A673 (cell line): ENCODE measurements at regions not wholly inside any gene's neighbourhood (a gene's known extent, or its start where the extent isn't known, plus 50 kb on each side); places are given as distances from the start of the nearest gene placed in this dataset.

Source experiments
- BruUV-seq: library from RNA; stranded (reverse); fragments of 400-500 nt; replicated peaks from 2 replicates; lab custom pipeline; 2021; lab: Mats Ljungman, UMichigan
- CTCF ChIA-PET: fragments of 300-600 bp; sonication (Branson Sonifier 250); formaldehyde crosslinking; loops from one replicate; lab custom pipeline; 2022; ENCODE audit warnings: antibody characterized with exemption; lab: Charles Lee
- POLR2A ChIA-PET: fragments of 300-600 bp; sonication (Branson Sonifier 250); formaldehyde crosslinking; loops from one replicate; lab custom pipeline; 2022; ENCODE audit warnings: antibody characterized with exemption; ENCODE audit not compliant: low non-redundant PET; lab: Charles Lee
- DNase-seq: peaks from one replicate; pipeline ENCODE4 v3.0.0-alpha.2; 2015; ENCODE audit warnings: low spot score
- H3K27ac ChIP-seq: fragments of 200-600 bp; sonication (generic); 2 replicates; pipeline ENCODE4 v1.5.1; 2016; ENCODE audit warnings: mixed run types, low read depth, mild to moderate bottlenecking, mixed read lengths, antibody characterized with exemption, low read length; ENCODE audit not compliant: poor library complexity, severe bottlenecking
- H3K27me3 ChIP-seq: fragments of 200-600 bp; sonication (generic); replicated peaks from 2 replicates; pipeline ENCODE4 v1.6.1; 2017; ENCODE audit warnings: mixed run types, low read depth, mild to moderate bottlenecking, mixed read lengths, antibody characterized with exemption, low read length; ENCODE audit not compliant: insufficient read depth, poor library complexity
- H3K36me3 ChIP-seq: fragments of 200-600 bp; sonication (generic); 2 replicates; pipeline ENCODE4 v1.6.1; 2016; ENCODE audit warnings: mixed run types, mild to moderate bottlenecking, mixed read lengths, antibody characterized with exemption, low read length; ENCODE audit not compliant: insufficient read depth, poor library complexity, severe bottlenecking
- H3K4me1 ChIP-seq: fragments of 200-600 bp; sonication (generic); 2 replicates; pipeline ENCODE4 v1.6.1; 2017; ENCODE audit warnings: mixed run types, mild to moderate bottlenecking, mixed read lengths, antibody characterized with exemption, low read length; ENCODE audit not compliant: insufficient read depth, poor library complexity, severe bottlenecking
- H3K4me3 ChIP-seq: fragments of 200-600 bp; sonication (generic); 2 replicates; pipeline ENCODE4 v1.5.1; 2016; ENCODE audit warnings: low read depth, mixed run types, mild to moderate bottlenecking, mixed read lengths, low read length; ENCODE audit not compliant: poor library complexity, severe bottlenecking
- H3K9me3 ChIP-seq: fragments of 200-600 bp; sonication (generic); 2 replicates; pipeline ENCODE4 v1.6.1; 2016; ENCODE audit warnings: mixed run types, low read depth, mild to moderate bottlenecking, mixed read lengths, antibody characterized with exemption, low read length; ENCODE audit not compliant: poor library complexity, severe bottlenecking
- CTCF ChIP-seq: fragments of 300-800, 200-600 bp; sonication (generic); conservative IDR thresholded peaks from 2 replicates; pipeline ENCODE4 v1.5.1; 2017; ENCODE audit warnings: low read depth, mild to moderate bottlenecking, antibody characterized with exemption, low read length, moderate library complexity, mixed read lengths
- EZH2 ChIP-seq: fragments of 200-600 bp; sonication (generic); IDR thresholded peaks from 2 replicates; pipeline ENCODE4 v1.6.1; 2017; ENCODE audit warnings: borderline replicate concordance, low read depth, mild to moderate bottlenecking, mixed read lengths, antibody characterized with exemption, low read length; ENCODE audit not compliant: poor library complexity, severe bottlenecking
- intact Hi-C: fragments of 100-400 bp; cut with micrococcal nuclease; formaldehyde crosslinking; loops from one replicate; pipeline ENCODE4 v1.10.0; 2022; ENCODE audit not compliant: unreplicated experiment

- no peak for TF ChIP-seq EZH2
- TF ChIP-seq CTCF, result no peak
- H3K4me3 ChIP-seq, result no peak overlapping the region
- H3K9me3 ChIP-seq, result no peaks in the 10 kb centered on the region
- no peak overlapping the region for H3K27ac ChIP-seq
- BruUV-seq, result no TSS peak
- DNase-seq, result no peak
- ChIA-PET POLR2A (no interaction called here), CTCF (no interaction called here)
- H3K27me3 ChIP-seq, result no peaks in the 10 kb centered on the region
- H3K36me3 ChIP-seq, result no peaks in the 10 kb centered on the region
- intact Hi-C loops, result no loop called here
- H3K4me1 ChIP-seq, result no peaks in the 10 kb centered on the region
Observed at GRCh38 chr6:121835662-121836061, 400.2 kb downstream of the GJA1 start.

GRCh38 chr6:121837545-121838229 lies 402.2 kb downstream of the GJA1 start:
- no peaks in the 10 kb centered on the region for H3K36me3 ChIP-seq
- BruUV-seq, result no TSS peak
- TF ChIP-seq CTCF, result no peak
- ChIA-PET CTCF (no interaction called here), POLR2A (interaction anchor here (0.6 kb wide), 1 partner anchor 119 kb away, joined by 3 read pairs; no protein-coding TSS in a partner anchor)
- H3K4me3 ChIP-seq, result no peak overlapping the region
- no peaks in the 10 kb centered on the region for H3K27me3 ChIP-seq
- DNase-seq, result no peak
- intact Hi-C loops, result no loop called here
- no peaks in the 10 kb centered on the region for H3K4me1 ChIP-seq
- H3K27ac ChIP-seq, result no peak overlapping the region
- no peaks in the 10 kb centered on the region for H3K9me3 ChIP-seq

- Histone ChIP-seq H3K27me3 (no peaks in the 10 kb centered on the region), H3K4me1 (no peaks in the 10 kb centered on the region), H3K36me3 (no peaks in the 10 kb centered on the region), H3K4me3 (no peak overlapping the region), H3K27ac (no peak overlapping the region), H3K9me3 (no peaks in the 10 kb centered on the region)
- intact Hi-C loops, result no loop called here
- CTCF ChIA-PET, result no interaction called here
- POLR2A ChIA-PET, result no interaction called here
- BruUV-seq, result no TSS peak
- DNase-seq, result no peak
- no peak for TF ChIP-seq EZH2
- TF ChIP-seq CTCF, result no peak
Observed at GRCh38 chr6:121838842-121839241, 403.4 kb downstream of the GJA1 start.
